Suppressor macrophage treated with lipopolysaccharide for 4 hours (primary cell): ENCODE measurements at regions not wholly inside any gene's neighbourhood (a gene's known extent, or its start where the extent isn't known, plus 50 kb on each side); places are given as distances from the start of the nearest gene placed in this dataset.
"Not testable (repeated sequence)": the region's sequence is repeated elsewhere in the genome, so short reads cannot be mapped to it uniquely, and the experiment has no call there.

ENCODE experiments used
- DNase-seq: peaks from one replicate; pipeline ENCODE4 v3.0.0-alpha.2; 2020

DNA sequence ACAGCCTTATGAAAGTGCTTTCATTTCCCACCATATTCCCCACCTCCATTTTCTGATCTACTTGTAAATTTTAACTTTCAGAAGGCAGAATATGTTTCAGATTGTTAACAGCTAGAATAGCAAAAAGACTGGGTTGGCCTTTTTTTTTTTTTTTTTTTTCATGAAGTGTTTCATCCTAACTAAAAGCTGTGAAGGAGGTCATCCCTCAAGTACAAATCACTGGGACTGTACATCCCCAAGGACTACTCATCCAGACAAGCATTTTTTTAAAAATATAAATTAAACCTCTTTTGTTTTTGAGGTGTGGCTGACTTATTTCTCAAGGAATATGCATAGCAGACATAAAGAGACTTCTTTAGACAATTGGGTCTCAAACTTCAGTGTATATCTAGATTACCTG, 542.1 kb upstream of the TUSC1 start:
- DNase-seq = no peak

DNA sequence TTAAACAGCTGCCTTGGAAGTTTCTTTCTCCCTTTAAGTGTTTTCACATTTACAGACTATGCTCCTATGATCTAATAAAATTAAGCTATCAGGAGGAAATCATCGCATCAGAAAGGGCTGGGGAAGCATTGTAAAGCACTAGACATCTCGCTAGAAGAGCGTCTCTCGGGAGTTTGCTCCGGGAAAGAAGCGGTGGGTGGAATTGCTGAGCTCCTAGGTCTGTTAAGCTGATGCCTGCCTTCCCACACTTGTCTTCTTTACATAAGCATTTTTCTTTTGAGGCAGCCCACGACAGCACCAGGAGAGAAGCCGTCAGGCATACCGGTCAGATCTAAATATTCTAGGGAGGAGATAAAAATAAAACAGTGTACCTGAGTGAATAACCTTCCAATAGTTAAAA, 541.7 kb upstream of the TUSC1 start:
- no peak for DNase-seq

DNA sequence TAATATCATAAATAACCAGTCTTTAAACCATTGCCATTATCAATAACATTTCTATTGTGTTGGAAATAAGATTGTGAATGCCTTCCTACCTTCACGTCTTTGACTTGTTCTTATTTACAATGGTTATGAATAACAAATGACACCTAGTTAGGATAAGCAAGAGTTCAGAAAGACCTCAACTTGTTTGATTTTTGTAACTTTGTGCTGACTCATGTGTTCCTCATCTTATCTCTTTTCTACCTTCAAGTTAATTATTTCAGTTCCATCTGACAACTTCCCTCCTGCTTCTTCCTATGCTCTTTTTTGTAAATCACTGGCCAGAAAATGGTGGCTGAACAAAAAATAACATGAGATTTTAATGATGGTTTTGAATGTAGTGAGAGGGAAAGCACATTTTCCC, 538.5 kb upstream of the TUSC1 start:
- DNase-seq = no peak

DNA sequence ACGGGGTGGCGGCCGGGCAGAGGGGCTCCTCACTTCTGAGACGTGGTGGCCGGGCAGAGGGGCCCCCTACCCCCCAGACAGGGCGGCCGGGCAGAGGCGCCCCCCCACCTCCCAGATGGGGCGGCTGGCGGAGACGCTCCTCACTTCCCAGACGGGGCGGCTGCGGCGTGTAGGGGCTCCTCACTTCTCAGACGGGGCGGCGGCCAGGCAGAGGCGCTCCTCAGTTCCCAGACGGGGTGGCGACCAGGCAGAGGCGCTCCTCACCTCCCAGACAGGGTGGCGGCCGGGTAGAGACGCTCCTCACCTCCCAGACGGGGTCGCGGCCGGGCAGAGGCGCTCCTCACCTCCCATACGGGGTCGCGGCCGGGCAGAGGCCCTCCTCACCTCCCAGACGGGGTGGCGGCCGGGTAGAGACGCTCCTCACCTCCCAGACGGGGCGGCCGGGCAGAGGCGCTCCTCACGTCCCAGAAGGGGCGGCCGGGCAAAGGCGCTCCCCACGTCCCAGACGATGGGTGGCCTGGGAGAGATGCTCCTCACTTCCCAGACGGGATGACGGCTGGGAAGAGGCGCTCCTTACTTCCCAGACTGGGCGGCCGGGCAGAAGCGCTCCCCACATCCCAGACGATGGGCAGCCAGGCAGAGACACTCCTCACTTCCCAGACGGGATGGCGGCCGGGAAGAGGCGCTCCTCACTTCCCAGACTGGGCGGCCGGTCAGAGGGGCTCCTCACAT, 536.6 kb upstream of the TUSC1 start:
- not testable (repeated sequence) for DNase-seq

DNA sequence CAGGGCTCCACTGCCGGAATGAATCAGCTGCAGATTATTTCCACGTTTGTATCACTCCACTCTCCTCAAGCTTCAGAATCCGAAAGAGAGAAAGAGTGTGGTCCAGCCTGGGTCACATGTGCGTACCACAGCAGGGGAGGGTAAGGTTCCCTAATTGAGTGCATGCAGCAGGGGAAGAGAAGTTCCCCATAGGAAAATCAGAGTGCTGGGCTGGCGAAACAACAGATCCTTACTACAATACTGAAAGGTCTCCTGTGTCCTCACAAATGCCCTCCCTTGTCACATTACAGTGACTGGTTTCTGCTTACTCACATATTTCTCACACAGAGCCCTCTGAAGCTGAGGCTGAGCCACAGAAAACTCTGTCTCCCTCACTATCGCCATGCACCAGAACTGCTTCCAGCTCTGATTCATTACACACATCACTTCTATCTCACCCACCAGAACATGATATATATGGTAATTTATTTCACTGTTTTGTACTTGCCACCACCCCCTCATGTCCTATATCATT, 532.2 kb upstream of the TUSC1 start:
- DNase-seq = no peak

GRCh38 chr9:26205261-26205660, 527.0 kb upstream of the TUSC1 start:
- DNase-seq = no peak

DNA sequence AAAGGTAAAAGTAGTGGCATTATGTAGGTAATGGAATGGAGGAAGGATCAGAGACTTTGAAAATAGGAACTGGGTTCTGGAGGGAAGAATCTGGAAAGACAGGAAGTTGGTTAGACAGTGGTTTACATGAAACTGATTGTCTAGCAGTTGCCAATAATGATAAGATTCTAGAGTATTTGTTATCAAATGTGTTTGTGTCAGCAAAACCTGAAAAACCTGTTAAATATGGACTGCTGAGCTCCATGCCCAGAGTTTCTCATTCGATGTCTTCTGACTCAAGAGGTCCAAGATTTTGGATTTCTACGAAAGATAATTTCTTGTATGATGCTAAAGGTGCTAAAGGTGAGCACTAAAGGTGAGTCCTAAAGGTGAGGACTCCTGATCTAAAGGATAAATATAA, 515.0 kb upstream of the TUSC1 start:
- no peak for DNase-seq

DNA sequence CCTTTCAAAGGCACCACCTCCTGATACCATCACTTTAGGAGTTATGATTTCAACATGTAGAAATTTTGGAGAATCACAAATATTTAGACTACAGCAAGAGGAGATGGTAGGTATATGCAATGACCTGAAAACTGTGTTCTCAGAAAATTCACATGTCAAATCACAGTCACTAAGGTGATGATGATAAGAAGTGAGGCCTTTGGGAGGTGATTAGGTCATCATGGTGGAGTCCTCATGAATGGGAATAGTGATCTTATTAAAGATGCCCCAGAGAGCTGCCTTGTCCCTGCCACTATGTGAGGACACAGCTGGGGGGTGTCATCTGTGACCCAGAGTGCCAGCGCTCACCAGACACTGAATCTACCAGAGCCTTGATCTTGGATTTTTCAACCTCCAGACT, 513.5 kb upstream of the TUSC1 start:
- no peak for DNase-seq

- DNase-seq = no peak
Measured at GRCh38 chr9:26181836-26182235, 503.6 kb upstream of the TUSC1 start.

- DNase-seq = no peak
Measured at GRCh38 chr9:26176628-26177027, 498.4 kb upstream of the TUSC1 start.

- no peak for DNase-seq
Measured at GRCh38 chr9:26175264-26175663, 497.0 kb upstream of the TUSC1 start.

- DNase-seq = no peak
Measured at GRCh38 chr9:26172301-26172700, 494.1 kb upstream of the TUSC1 start.

DNA sequence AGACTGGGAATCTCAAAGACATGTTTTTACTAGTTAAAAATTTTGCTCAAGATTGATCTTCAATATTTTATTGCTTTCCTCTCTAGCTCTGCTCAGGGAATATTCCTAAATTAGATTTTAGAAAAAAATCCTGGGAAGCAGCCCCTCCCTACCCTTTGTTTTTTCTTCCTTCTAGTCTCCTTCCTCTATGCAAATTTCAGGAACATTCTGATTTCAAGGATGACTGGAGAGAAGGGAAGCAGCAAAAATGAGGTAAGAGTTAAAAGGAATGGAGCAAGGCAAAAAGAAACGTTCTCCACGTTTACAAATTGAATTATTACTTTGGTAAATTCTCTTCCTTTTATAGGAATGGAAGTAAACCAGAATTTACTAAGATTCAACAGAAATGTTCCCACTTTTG, 493.4 kb upstream of the TUSC1 start:
- no peak for DNase-seq

GRCh38 chr9:26170190-26170589, 491.9 kb upstream of the TUSC1 start:
- no peak for DNase-seq

DNA sequence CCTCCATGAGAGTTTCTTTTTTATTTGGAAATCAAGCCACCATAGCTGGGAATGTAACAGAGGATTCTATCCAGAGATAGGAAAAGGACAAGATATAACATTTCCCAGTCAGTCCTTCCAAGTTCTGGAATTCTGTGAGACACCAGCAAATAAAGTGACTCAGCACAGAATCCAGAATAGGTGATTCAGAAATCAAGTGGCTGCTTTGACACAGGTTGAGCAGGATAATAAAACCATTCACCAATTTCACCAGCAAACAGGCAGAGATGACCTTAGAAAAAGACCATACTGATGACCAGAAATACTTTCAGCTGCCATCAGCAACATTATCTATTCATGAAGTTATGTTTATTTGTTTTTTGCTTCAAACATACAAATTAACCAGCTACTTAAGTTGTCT, 491.5 kb upstream of the TUSC1 start:
- no peak for DNase-seq

GRCh38 chr9:26166537-26166936, 488.3 kb upstream of the TUSC1 start:
- DNase-seq = no peak

DNA sequence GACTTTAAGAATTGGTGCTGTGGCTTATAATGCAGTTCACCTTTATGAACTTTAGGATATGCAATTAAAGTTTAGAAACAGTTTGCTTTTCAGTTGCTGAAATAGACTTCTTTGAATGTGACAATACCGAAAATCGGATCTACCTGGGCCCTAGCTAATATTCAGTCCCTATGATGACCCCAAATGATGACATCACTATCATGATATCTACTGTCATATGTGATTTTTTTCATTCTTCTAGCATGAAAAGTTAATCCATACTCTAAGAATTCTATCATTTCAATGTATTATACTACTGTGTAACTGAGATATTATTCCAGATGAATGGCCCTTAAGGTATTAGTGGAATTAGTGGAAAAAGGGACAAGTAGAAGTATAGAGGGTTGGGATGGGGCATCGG, 487.2 kb upstream of the TUSC1 start:
- DNase-seq = no peak

- no peak for DNase-seq
Measured at GRCh38 chr9:26163931-26164330, 485.7 kb upstream of the TUSC1 start.

- no peak for DNase-seq
Measured at GRCh38 chr9:26159575-26160392, 481.5 kb upstream of the TUSC1 start.

DNA sequence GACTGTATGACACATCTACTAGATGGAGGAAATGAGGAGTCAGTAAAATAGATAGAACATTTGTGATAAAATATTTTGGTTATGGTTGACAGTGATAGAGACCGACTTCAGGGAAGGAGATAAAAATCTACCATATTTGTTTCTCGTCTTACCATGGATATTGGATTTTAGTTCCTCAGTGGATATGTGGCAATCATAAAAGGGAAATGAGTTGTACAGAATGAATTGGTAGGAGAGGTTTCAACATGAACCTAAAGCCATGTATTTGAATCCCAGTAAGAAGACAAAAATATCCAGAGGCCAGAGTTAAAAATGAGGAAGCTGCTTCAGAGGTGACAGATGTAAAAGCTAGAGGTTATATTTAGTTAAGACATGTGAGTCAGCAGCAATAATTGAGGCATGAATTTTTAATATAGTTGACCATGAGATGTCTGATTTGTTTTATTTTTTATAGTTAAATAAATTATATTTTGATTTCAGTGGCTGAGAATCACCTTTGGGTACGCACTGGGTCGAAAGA, 480.4 kb upstream of the TUSC1 start:
- DNase-seq = no peak

- no peak for DNase-seq
Measured at GRCh38 chr9:26157411-26157810, 479.2 kb upstream of the TUSC1 start.

GRCh38 chr9:26152350-26152749, 474.1 kb upstream of the TUSC1 start:
- no peak for DNase-seq

GRCh38 chr9:26148128-26148527, 469.9 kb upstream of the TUSC1 start:
- no peak for DNase-seq

DNA sequence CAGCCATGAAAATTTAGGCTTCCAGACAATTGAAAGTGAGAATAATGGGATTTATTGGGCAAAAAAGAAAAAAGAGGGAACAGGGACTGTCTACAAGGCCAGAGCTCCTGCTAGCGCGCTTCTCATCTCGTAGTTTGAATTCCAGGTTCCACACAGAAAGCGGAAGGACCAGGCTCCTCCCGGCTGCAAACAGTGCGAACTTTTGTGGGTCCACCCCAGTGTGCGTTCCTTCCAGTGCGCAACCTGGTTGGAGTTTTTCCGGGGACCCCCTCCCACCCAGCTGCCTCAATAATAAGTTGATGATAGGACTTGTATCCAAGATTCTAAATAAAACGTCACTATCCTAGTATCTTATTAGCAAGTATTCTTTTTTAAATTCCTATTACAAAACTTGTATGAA, 467.7 kb upstream of the TUSC1 start:
- no peak for DNase-seq
